ENCODE measurements at regions not wholly inside any gene's neighbourhood (a gene's known extent, or its start where the extent isn't known, plus 50 kb on each side); places are given as distances from the start of the nearest gene placed in this dataset.

- no peak for DNase-seq
Observed at GRCh38 chr14:81849714-81850113, 316.1 kb upstream of the SEL1L start.

- no peak for DNase-seq
Observed at GRCh38 chr14:81855007-81855406, 321.4 kb upstream of the SEL1L start.

- DNase-seq = no peak
Observed at GRCh38 chr14:81859046-81859445, 325.4 kb upstream of the SEL1L start.

- no peak for DNase-seq
Observed at GRCh38 chr14:81868172-81868571, 334.5 kb upstream of the SEL1L start.

GRCh38 chr14:81871706-81872105, 338.1 kb upstream of the SEL1L start:
- DNase-seq = no peak

GRCh38 chr14:81884382-81884781, 350.7 kb upstream of the SEL1L start:
- DNase-seq = no peak

- DNase-seq = no peak
Observed at GRCh38 chr14:81886588-81886987, 352.9 kb upstream of the SEL1L start.

GRCh38 chr14:81889529-81889928, 355.9 kb upstream of the SEL1L start:
- DNase-seq = no peak

- no peak for DNase-seq
Observed at GRCh38 chr14:81890020-81890419, 356.4 kb upstream of the SEL1L start.

- no peak for DNase-seq
Observed at GRCh38 chr14:81903477-81903876, 369.8 kb upstream of the SEL1L start.

GRCh38 chr14:81927070-81927469, 393.4 kb upstream of the SEL1L start:
- no peak for DNase-seq

GRCh38 chr14:81931828-81932227, 398.2 kb upstream of the SEL1L start:
- DNase-seq = no peak

GRCh38 chr14:81936348-81936747, 402.7 kb upstream of the SEL1L start:
- DNase-seq = no peak

- no peak for DNase-seq
Observed at GRCh38 chr14:81936902-81937301, 403.2 kb upstream of the SEL1L start.

GRCh38 chr14:81938341-81938740, 404.7 kb upstream of the SEL1L start:
- DNase-seq = no peak

GRCh38 chr14:81940651-81941050, 407.0 kb upstream of the SEL1L start:
- DNase-seq = no peak

GRCh38 chr14:81942071-81942470, 408.4 kb upstream of the SEL1L start:
- no peak for DNase-seq

- DNase-seq = no peak
Observed at GRCh38 chr14:81946375-81946774, 412.7 kb upstream of the SEL1L start.

- DNase-seq = no peak
Observed at GRCh38 chr14:81946834-81947798, 413.5 kb upstream of the SEL1L start.

- DNase-seq = no peak
Observed at GRCh38 chr14:81952917-81953316, 419.3 kb upstream of the SEL1L start.

GRCh38 chr14:81953419-81953818, 419.8 kb upstream of the SEL1L start:
- DNase-seq = no peak

- DNase-seq = no peak
Observed at GRCh38 chr14:81955123-81955522, 421.5 kb upstream of the SEL1L start.

GRCh38 chr14:81960781-81961180, 427.1 kb upstream of the SEL1L start:
- no peak for DNase-seq

GRCh38 chr14:81963846-81964245, 430.2 kb upstream of the SEL1L start:
- no peak for DNase-seq

- no peak for DNase-seq
Observed at GRCh38 chr14:81970307-81970706, 436.7 kb upstream of the SEL1L start.
